ENCODE measurements at regions not wholly inside any gene's neighbourhood (a gene's known extent, or its start where the extent isn't known, plus 50 kb on each side); places are given as distances from the start of the nearest gene placed in this dataset.

GRCh38 chr10:36942616-36943015 lies 182.8 kb upstream of the ANKRD30A start:
- Histone ChIP-seq H3K4me3 (ENCODE audit: insufficient read depth, low read depth, low read length) (no peak overlapping the region), H3K27ac (ENCODE audit: low read depth, low read length) (no peak overlapping the region), H3K9me3 (ENCODE audit: insufficient read depth, low read depth, low read length) (peaks cover 3% of the 10 kb centered on the region), H2AFZ (ENCODE audit: low read depth, low read length) (no peak overlapping the region), H3K9ac (ENCODE audit: low read length) (no peak overlapping the region), H4K20me1 (ENCODE audit: insufficient read depth, low read length) (no peaks in the 10 kb centered on the region), H3K27me3 (ENCODE audit: insufficient read depth, low read length) (no peaks in the 10 kb centered on the region), H3K79me2 (ENCODE audit: insufficient read depth, low read length) (no peaks in the 10 kb centered on the region), H3K4me2 (ENCODE audit: low read length) (no peak overlapping the region), H3K36me3 (ENCODE audit: insufficient read depth, low read length) (no peaks in the 10 kb centered on the region), H3K4me1 (ENCODE audit: insufficient read depth, low read length) (no peaks in the 10 kb centered on the region)
- DNase-seq (ENCODE audit: low read depth) (no peak), FAIRE-seq (no peak)
- no peak overlapping the region for H3K27ac Mint-ChIP-seq (ENCODE audit: unreplicated experiment)
- H3K4me1 Mint-ChIP-seq (ENCODE audit: low read depth, unreplicated experiment), result no peaks in the 10 kb centered on the region
- no peaks in the 10 kb centered on the region for H3K27me3 Mint-ChIP-seq (ENCODE audit: low read depth, unreplicated experiment)
- no peak overlapping the region for H3K4me3 Mint-ChIP-seq (ENCODE audit: unreplicated experiment)
- no peaks in the 10 kb centered on the region for H3K36me3 Mint-ChIP-seq (ENCODE audit: low read depth, unreplicated experiment)
- TF ChIP-seq CTCF (IDR thresholded peaks at IDR 0.05; ENCODE audit: insufficient read depth, low read depth, low read length) (no peak), EZH2 (IDR thresholded peaks at IDR 0.05; ENCODE audit: insufficient read depth, low read length) (no peak)
- peaks cover 17% of the 10 kb centered on the region for H3K9me3 Mint-ChIP-seq (ENCODE audit: unreplicated experiment)

- Mint-ChIP-seq H3K27ac (ENCODE audit: unreplicated experiment) (no peak overlapping the region), H3K9me3 (ENCODE audit: unreplicated experiment) (peaks cover 2% of the 10 kb centered on the region), H3K36me3 (ENCODE audit: low read depth, unreplicated experiment) (no peaks in the 10 kb centered on the region)
These were observed 222.4 kb upstream of the ANKRD30A start for GRCh38 chr10:36903040-36903439.

More at GRCh38 chr10:36903040-36903439, 222.4 kb upstream of the ANKRD30A start:
- Histone ChIP-seq H3K79me2 (ENCODE audit: insufficient read depth, low read length) (no peaks in the 10 kb centered on the region), H3K27me3 (ENCODE audit: insufficient read depth, low read length) (no peaks in the 10 kb centered on the region), H3K36me3 (ENCODE audit: insufficient read depth, low read length) (no peaks in the 10 kb centered on the region), H4K20me1 (ENCODE audit: insufficient read depth, low read length) (no peaks in the 10 kb centered on the region), H3K4me3 (ENCODE audit: insufficient read depth, low read depth, low read length) (no peak overlapping the region), H3K4me2 (ENCODE audit: low read length) (no peak overlapping the region), H3K4me1 (ENCODE audit: insufficient read depth, low read length) (no peaks in the 10 kb centered on the region), H3K9me3 (ENCODE audit: insufficient read depth, low read depth, low read length) (peaks cover 4% of the 10 kb centered on the region), H3K9ac (ENCODE audit: low read length) (no peak overlapping the region), H2AFZ (ENCODE audit: low read depth, low read length) (no peak overlapping the region), H3K27ac (ENCODE audit: low read depth, low read length) (no peak overlapping the region)
- FAIRE-seq (no peak), DNase-seq (ENCODE audit: low read depth) (no peak)
- H3K4me3 Mint-ChIP-seq (ENCODE audit: unreplicated experiment), result no peak overlapping the region
- H3K4me1 Mint-ChIP-seq (ENCODE audit: low read depth, unreplicated experiment), result no peaks in the 10 kb centered on the region
- no peaks in the 10 kb centered on the region for H3K27me3 Mint-ChIP-seq (ENCODE audit: low read depth, unreplicated experiment)
- no peak for TF ChIP-seq CTCF (IDR thresholded peaks at IDR 0.05; ENCODE audit: insufficient read depth, low read depth, low read length)
- TF ChIP-seq EZH2 (IDR thresholded peaks at IDR 0.05; ENCODE audit: insufficient read depth, low read length), result no peak

All from astrocyte (in vitro differentiated cells and primary cell).